ENCODE measurements at regions not wholly inside any gene's neighbourhood (a gene's known extent, or its start where the extent isn't known, plus 50 kb on each side); places are given as distances from the start of the nearest gene placed in this dataset.
"Not testable (repeated sequence)": the region's sequence is repeated elsewhere in the genome, so short reads cannot be mapped to it uniquely, and the experiment has no call there.

DNA sequence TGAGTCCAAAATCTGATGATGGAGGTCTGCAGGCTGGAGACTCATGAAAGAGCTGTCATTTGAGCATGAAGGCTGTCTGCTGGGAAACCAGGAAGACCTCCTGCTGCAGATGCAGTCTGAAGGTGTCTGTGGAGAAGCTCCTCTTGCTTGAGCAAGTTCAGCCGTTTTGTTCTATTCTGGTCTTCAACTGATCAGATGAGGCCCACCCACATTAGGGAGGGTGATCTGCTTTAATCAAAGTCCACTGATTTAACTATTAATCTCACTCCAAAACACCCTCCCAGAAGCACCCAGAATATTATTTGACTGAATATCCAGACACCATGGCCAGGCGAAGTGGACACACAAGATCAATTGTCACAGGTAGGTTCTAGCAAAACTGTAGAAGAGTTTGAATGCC lies 116.5 kb downstream of the GATA3 start:
- Histone ChIP-seq H3K27ac (ENCODE audit: low read depth, low read length) (no peak overlapping the region), H3K27me3 (ENCODE audit: control insufficient read depth, insufficient read depth, low read length) (no peaks in the 10 kb centered on the region), H3K9me3 (ENCODE audit: control insufficient read depth, insufficient read depth, low read length) (peaks cover 28% of the 10 kb centered on the region), H3K4me3 (ENCODE audit: low read depth, low read length) (no peak overlapping the region)
- CTCF ChIA-PET = no interaction called here
- DNase-seq (ENCODE audit: low read depth, low spot score) = no peak
- POLR2A ChIA-PET = no interaction called here
- TF ChIP-seq, protein P1, sequence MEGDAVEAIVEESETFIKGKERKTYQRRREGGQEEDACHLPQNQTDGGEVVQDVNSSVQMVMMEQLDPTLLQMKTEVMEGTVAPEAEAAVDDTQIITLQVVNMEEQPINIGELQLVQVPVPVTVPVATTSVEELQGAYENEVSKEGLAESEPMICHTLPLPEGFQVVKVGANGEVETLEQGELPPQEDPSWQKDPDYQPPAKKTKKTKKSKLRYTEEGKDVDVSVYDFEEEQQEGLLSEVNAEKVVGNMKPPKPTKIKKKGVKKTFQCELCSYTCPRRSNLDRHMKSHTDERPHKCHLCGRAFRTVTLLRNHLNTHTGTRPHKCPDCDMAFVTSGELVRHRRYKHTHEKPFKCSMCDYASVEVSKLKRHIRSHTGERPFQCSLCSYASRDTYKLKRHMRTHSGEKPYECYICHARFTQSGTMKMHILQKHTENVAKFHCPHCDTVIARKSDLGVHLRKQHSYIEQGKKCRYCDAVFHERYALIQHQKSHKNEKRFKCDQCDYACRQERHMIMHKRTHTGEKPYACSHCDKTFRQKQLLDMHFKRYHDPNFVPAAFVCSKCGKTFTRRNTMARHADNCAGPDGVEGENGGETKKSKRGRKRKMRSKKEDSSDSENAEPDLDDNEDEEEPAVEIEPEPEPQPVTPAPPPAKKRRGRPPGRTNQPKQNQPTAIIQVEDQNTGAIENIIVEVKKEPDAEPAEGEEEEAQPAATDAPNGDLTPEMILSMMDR (IDR thresholded peaks at IDR 0.05; ENCODE audit: low read depth, low read length) = no peak

GRCh38 chr10:8172604-8173003 lies 118.1 kb downstream of the GATA3 start:
- peaks cover 28% of the 10 kb centered on the region for H3K9me3 ChIP-seq (ENCODE audit: control insufficient read depth, insufficient read depth, low read length)
- DNase-seq (ENCODE audit: low read depth, low spot score) = no peak
- no peak overlapping the region for H3K27ac ChIP-seq (ENCODE audit: low read depth, low read length)
- ChIA-PET CTCF (no interaction called here), POLR2A (no interaction called here)
- TF ChIP-seq, protein P1 (IDR thresholded peaks at IDR 0.05; ENCODE audit: low read depth, low read length) = no peak
- no peak overlapping the region for H3K4me3 ChIP-seq (ENCODE audit: low read depth, low read length)
- H3K27me3 ChIP-seq (ENCODE audit: control insufficient read depth, insufficient read depth, low read length) = no peaks in the 10 kb centered on the region

GRCh38 chr10:8173243-8173865 lies 118.9 kb downstream of the GATA3 start:
- no peak overlapping the region for H3K27ac ChIP-seq (ENCODE audit: low read depth, low read length)
- H3K4me3 ChIP-seq (ENCODE audit: low read depth, low read length) = no peak overlapping the region
- H3K9me3 ChIP-seq (ENCODE audit: control insufficient read depth, insufficient read depth, low read length) = peaks cover 28% of the 10 kb centered on the region
- TF ChIP-seq, protein P1 (IDR thresholded peaks at IDR 0.05; ENCODE audit: low read depth, low read length) = no peak
- ChIA-PET POLR2A (interaction anchor here (0.6 kb wide), 1 partner anchor 36 kb away, joined by 3 read pairs; no protein-coding TSS in a partner anchor), CTCF (no interaction called here)
- no peak for DNase-seq (ENCODE audit: low read depth, low spot score)
- no peaks in the 10 kb centered on the region for H3K27me3 ChIP-seq (ENCODE audit: control insufficient read depth, insufficient read depth, low read length)

- Histone ChIP-seq H3K9me3 (ENCODE audit: control insufficient read depth, insufficient read depth, low read length) (peaks cover 28% of the 10 kb centered on the region), H3K4me3 (ENCODE audit: low read depth, low read length) (no peak overlapping the region), H3K27ac (ENCODE audit: low read depth, low read length) (no peak overlapping the region), H3K27me3 (ENCODE audit: control insufficient read depth, insufficient read depth, low read length) (no peaks in the 10 kb centered on the region)
- CTCF ChIA-PET = no interaction called here
- TF ChIP-seq, protein P1 (IDR thresholded peaks at IDR 0.05; ENCODE audit: low read depth, low read length) = no peak
- DNase-seq (ENCODE audit: low read depth, low spot score) = no peak
- POLR2A ChIA-PET = interaction anchor here (0.6 kb wide), 1 partner anchor 37 kb away, joined by 3 read pairs; no protein-coding TSS in a partner anchor
These were observed 119.4 kb downstream of the GATA3 start for GRCh38 chr10:8173866-8174243.

DNA sequence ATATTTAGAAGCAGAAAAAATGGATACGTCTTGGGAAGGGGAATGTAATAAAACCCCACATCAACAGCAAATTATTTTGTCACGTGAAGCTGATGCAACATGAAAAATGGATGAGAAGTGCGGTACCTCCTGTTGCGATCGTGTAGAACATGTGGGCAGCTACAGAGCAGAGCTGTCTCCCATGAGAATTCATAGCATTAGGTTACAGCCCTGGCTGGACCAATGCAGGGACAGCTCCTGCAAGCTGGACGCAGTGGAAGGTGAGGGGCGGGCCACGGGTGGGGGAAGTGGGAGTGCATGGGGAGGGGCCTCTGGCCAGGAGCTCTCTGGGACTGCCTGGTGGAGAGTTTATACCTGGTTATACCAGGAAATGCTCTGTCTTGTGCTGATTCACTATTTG lies 120.3 kb downstream of the GATA3 start:
- no peak for DNase-seq (ENCODE audit: low read depth, low spot score)
- Histone ChIP-seq H3K9me3 (ENCODE audit: control insufficient read depth, insufficient read depth, low read length) (peaks cover 28% of the 10 kb centered on the region), H3K27ac (ENCODE audit: low read depth, low read length) (no peak overlapping the region), H3K27me3 (ENCODE audit: control insufficient read depth, insufficient read depth, low read length) (no peaks in the 10 kb centered on the region), H3K4me3 (ENCODE audit: low read depth, low read length) (no peak overlapping the region)
- ChIA-PET POLR2A (no interaction called here), CTCF (no interaction called here)
- TF ChIP-seq, protein P1 (IDR thresholded peaks at IDR 0.05; ENCODE audit: low read depth, low read length) = no peak

DNA sequence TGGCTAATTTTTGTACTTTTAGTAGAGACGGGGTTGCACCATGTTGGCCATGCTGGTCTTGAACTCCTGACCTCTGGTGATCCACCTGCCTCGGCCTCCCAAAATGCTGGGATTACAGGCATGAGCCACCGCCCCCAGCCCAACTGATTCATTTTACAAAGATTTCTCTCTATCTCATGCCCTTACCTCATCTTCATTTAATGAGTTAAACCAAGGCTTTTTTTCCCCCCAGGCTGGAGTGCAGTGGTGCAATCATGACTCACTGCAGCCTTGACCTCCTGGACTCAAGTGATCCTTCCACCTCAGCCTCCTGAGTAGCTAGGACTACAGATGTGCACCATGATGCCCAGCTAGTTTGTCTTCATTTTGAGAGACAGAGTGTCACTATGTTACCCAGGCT lies 123.0 kb downstream of the GATA3 start:
- H3K4me3 ChIP-seq (ENCODE audit: low read depth, low read length); DNase-seq (ENCODE audit: low read depth, low spot score); POLR2A ChIA-PET; H3K9me3 ChIP-seq (ENCODE audit: control insufficient read depth, insufficient read depth, low read length); H3K27me3 ChIP-seq (ENCODE audit: control insufficient read depth, insufficient read depth, low read length); H3K27ac ChIP-seq (ENCODE audit: low read depth, low read length); CTCF ChIA-PET: not testable (repeated sequence)

DNA sequence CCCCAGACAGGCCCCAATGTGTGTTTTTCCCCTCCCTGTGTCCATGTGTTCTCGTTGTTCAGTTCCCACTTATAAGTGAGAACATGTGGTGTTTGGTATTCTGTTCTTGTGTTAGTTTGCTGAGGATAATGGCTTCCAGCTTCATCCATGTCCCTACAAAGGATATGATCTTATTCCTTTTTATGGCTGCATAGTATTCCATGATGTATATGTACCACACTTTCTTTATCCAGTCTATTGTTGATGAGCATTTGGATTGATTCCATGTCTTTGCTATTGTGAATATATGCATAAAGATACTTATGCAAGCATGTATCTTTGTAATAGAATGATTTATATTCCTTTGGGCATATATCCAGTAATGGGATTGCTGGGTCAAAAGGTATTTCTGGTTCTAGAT lies 125.3 kb downstream of the GATA3 start:
- CTCF ChIA-PET; DNase-seq (ENCODE audit: low read depth, low spot score); H3K4me3 ChIP-seq (ENCODE audit: low read depth, low read length); H3K9me3 ChIP-seq (ENCODE audit: control insufficient read depth, insufficient read depth, low read length); H3K27me3 ChIP-seq (ENCODE audit: control insufficient read depth, insufficient read depth, low read length); H3K27ac ChIP-seq (ENCODE audit: low read depth, low read length); POLR2A ChIA-PET: not testable (repeated sequence)

All from AG04450 (cell line).